VCaP (cell line): ENCODE measurements at regions not wholly inside any gene's neighbourhood (a gene's known extent, or its start where the extent isn't known, plus 50 kb on each side); places are given as distances from the start of the nearest gene placed in this dataset.

ENCODE experiments used
- H3K27ac ChIP-seq: fragments of 450-650 bp; 2 replicates; pipeline ENCODE4 v1.5.1; 2017
- TF ChIP-seq, protein P1 (sequence below): fragments of 450-650 bp; conservative IDR thresholded peaks from 2 replicates; pipeline ENCODE4 v1.5.1; 2017; ENCODE audit warnings: mild to moderate bottlenecking, moderate library complexity

DNA sequence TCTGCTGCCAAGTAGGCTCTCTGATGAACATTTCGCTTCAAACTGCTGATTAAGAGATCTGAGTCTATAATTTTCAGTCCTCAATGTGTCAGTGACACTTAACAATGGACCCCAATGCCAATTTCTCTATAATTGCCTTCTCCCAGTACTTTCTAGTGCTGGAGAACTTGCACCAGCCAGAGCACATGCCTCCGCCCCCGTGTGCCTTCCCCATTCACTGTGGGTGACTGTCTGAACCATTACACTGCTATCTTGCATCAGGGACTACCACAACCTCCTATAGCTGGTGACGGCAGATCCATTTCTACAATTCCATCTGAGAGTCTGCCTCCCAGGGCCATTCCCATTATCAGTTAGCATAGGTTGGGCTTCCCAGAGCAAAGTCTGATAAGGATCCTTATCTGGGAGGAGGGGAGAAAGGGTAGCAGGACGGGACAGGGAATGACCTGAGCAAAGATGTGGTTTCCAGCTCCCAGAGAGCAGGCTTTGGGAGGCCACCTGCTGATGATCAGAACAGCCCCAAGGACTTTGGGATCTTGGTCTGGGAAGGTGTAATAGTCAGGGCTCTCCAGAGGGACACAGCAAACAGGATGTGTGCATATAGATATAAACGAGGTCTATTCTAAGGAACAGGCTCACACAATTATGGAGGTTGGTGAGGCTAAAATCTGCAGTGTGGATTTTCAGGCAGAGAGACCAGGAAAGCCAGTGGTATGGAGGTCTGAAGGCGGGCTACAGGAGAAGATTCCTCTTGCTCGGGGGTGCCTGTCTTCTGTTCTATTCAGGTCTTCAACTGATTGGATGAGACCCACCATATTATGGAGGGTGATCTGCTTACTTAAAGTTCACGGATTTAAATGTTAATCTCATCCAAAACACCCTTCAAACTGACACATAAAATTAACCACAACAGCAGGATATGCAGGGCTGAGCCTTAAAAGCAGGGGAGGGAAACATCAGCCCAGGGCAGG lies 238.2 kb downstream of the PTPRU start:
- TF ChIP-seq, protein P1, sequence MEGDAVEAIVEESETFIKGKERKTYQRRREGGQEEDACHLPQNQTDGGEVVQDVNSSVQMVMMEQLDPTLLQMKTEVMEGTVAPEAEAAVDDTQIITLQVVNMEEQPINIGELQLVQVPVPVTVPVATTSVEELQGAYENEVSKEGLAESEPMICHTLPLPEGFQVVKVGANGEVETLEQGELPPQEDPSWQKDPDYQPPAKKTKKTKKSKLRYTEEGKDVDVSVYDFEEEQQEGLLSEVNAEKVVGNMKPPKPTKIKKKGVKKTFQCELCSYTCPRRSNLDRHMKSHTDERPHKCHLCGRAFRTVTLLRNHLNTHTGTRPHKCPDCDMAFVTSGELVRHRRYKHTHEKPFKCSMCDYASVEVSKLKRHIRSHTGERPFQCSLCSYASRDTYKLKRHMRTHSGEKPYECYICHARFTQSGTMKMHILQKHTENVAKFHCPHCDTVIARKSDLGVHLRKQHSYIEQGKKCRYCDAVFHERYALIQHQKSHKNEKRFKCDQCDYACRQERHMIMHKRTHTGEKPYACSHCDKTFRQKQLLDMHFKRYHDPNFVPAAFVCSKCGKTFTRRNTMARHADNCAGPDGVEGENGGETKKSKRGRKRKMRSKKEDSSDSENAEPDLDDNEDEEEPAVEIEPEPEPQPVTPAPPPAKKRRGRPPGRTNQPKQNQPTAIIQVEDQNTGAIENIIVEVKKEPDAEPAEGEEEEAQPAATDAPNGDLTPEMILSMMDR: no peak
- no peak overlapping the region for H3K27ac ChIP-seq

DNA sequence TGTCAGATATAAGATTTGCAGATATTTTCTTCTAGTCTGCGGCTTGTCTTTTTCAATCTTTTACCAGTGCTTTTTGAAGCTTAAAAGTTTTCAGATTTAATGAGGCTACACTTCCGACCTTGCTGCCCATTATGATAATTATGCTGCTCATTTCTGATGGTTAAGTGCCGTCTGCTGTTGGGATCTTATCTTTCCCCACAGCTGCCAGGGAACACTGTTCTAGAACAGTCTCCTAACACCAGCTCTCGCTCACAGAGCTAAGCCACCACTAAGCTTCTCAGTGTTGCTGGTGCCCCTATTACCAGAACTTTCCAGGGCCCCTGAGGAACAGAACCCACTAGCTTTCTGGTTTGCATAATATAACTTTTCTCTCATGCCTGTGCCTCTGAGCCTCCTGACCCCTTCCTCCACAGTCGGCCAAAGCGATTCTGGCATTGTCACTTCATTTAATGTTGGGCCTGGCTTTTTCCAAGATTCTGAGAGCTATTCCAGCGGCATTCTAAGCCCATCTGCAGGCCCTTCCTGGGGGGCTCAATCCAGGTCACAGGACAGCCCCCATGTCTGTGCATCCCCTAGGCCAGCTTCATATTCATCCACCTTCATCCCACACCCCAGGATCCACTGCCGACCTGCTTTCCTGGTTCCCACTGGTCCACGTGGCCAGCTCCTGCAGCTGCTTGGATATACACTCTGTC lies 237.0 kb downstream of the PTPRU start:
- H3K27ac ChIP-seq: no peak overlapping the region
- TF ChIP-seq, protein P1: no peak

DNA sequence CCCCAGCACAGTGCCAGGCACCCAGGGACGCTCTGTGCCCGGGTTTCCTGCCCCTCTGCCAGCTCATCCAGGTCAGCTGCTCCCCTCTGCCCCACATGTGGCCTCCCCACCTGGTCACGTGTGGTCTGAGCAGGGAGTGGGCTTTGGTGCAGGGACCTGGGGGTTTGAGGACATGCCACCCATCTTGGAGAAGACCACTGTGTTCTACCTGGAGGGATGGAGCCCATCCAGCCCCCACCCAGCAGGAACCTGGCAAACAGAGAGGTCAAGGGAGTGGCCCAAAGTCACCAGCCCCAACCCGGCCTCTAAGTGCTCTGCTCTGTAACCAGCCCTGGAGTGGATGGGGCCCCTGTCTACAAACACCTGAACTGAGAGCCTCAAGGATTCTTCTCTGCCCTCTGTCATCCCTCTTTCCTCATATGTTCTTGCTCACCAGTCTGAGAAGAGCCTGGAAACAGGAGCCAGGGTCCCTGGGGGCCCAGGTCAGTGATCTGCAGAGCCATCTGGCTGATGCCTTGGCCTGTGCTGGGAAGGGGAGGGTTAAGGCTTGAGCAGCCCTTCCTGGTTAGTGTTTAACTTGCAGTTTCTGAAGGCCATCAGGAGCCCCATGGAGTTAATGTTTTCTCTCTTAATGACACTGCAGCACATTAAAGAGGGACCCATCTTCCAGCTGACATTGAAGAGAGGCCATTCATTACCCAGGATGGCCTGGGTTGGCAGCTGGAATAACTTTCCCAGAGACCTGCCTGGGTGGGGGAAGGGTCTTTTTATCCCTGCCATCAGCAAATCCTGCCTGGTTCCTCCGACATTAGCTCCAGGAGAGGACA lies 235.4 kb downstream of the PTPRU start:
- TF ChIP-seq, protein P1: no peak
- no peak overlapping the region for H3K27ac ChIP-seq

DNA sequence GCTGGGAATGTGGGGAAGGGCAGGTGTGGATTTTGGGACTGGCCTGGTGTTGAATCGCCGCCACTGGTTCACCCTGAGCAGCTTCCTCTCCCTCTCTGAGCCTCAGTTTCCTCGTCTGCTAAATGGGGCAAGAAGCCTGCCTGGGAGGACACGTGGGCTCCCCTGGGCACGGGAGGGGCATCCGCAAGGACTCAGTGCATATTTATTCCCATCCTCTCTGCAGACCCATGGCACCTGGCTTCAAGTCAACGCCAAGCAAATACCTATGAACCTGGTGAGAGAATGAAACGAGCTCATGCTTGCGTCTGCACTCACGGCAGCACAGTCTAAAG lies 234.4 kb downstream of the PTPRU start:
- H3K27ac ChIP-seq: no peak overlapping the region
- TF ChIP-seq, protein P1: no peak

DNA sequence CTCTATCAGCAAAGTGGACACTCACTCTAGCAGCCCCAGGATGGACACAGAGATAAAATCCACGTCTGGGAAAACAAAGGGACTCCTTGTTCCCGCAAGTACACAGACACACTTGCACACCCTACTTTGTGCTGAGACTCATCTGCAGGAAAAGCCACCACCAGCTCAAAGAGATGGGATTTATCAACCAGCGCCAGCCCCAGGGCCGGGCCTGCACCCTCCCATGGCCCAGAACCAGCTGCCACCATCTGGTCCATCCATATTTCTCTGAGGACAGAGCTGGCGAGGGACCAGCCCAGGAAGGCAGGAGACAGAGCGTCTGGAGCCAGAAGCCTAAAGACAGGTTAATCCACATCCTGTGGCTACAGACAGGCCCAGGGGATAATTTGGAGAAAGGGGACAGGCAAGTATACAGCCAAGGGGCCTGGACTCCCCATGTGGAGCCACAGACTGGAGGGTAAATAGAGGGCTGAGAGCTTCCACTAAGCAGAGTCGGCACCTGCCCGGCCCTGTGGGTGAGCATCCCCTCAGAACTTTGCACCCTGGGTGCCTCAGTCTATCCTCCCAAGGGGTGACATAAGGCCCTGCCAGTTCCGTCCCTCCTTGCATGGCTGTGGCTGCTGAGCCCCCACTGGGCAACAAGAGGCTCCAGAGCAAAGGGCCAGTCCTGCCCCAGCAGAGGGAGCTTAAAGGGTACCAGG lies 233.9 kb downstream of the PTPRU start:
- H3K27ac ChIP-seq: no peak overlapping the region
- TF ChIP-seq, protein P1: no peak

DNA sequence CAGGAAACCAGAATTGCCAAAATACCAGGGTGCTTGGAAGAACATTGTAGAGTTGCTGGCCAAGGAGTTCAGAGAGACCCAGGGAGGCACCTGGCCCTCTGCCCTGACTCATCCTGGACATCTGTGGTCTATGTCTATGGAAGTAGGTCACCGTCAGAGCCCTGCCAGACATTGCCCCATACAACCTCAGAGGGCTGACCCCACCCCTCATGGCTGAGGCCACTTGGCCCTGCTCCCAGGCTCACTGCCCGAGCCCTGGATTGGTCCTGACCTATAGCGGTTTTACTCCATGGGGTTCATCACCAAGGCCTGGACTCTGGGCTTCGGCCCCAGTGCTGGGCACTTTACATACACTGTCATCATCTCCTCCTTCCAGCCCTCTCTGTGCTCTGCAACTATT lies 233.1 kb downstream of the PTPRU start:
- TF ChIP-seq, protein P1: no peak
- H3K27ac ChIP-seq: no peak overlapping the region
